HG03097 (cell line): ENCODE measurements at regions not wholly inside any gene's neighbourhood (a gene's known extent, or its start where the extent isn't known, plus 50 kb on each side); places are given as distances from the start of the nearest gene placed in this dataset.

Source experiments
- ATAC-seq: cut with Tn5 transposase; IDR thresholded peaks from one replicate; pipeline ENCODE4 v1.9.1; 2021; ENCODE audit not compliant: unreplicated experiment, low FRiP score

- no peak for ATAC-seq
These were observed 55.1 kb upstream of the LAMA2 start for GRCh38 chr6:128827675-128828464.

GRCh38 chr6:128826606-128827005, 56.3 kb upstream of the LAMA2 start:
- ATAC-seq: no peak

- no peak for ATAC-seq
These were observed 60.7 kb upstream of the LAMA2 start for GRCh38 chr6:128822271-128822670.

GRCh38 chr6:128821116-128821515, 61.8 kb upstream of the LAMA2 start:
- no peak for ATAC-seq

- ATAC-seq: no peak
These were observed 74.1 kb upstream of the LAMA2 start for GRCh38 chr6:128808856-128809255.

GRCh38 chr6:128807577-128807976, 75.4 kb upstream of the LAMA2 start:
- ATAC-seq: no peak

GRCh38 chr6:128806261-128806660, 76.7 kb upstream of the LAMA2 start:
- no peak for ATAC-seq

GRCh38 chr6:128803911-128804310, 79.0 kb upstream of the LAMA2 start:
- ATAC-seq: no peak

GRCh38 chr6:128801621-128802020, 81.3 kb upstream of the LAMA2 start:
- no peak for ATAC-seq

GRCh38 chr6:128784266-128784665, 98.7 kb upstream of the LAMA2 start:
- ATAC-seq: no peak

- no peak for ATAC-seq
These were observed 114.8 kb upstream of the LAMA2 start for GRCh38 chr6:128768187-128768586.

- no peak for ATAC-seq
These were observed 115.2 kb upstream of the LAMA2 start for GRCh38 chr6:128767705-128768104.

- ATAC-seq: no peak
These were observed 115.8 kb upstream of the LAMA2 start for GRCh38 chr6:128767150-128767549.

- no peak for ATAC-seq
These were observed 119.2 kb upstream of the LAMA2 start for GRCh38 chr6:128763599-128764300.

GRCh38 chr6:128759901-128760300, 123.0 kb upstream of the LAMA2 start:
- no peak for ATAC-seq

- no peak for ATAC-seq
These were observed 123.5 kb upstream of the LAMA2 start for GRCh38 chr6:128759447-128759846.

- no peak for ATAC-seq
These were observed 125.0 kb upstream of the LAMA2 start for GRCh38 chr6:128757961-128758360.

- peak; percentile 92 for ATAC-seq
These were observed 128.2 kb upstream of the LAMA2 start for GRCh38 chr6:128754658-128755256.

- ATAC-seq: no peak
These were observed 138.8 kb upstream of the LAMA2 start for GRCh38 chr6:128743974-128744765.

GRCh38 chr6:128742900-128743299, 140.0 kb upstream of the LAMA2 start:
- no peak for ATAC-seq

GRCh38 chr6:128740951-128741350, 142.0 kb upstream of the LAMA2 start:
- no peak for ATAC-seq
